Neural progenitor cell (in vitro differentiated cells): ENCODE measurements at regions not wholly inside any gene's neighbourhood (a gene's known extent, or its start where the extent isn't known, plus 50 kb on each side); places are given as distances from the start of the nearest gene placed in this dataset.

ENCODE experiments used
- DNase-seq: peaks from one replicate; pipeline ENCODE4 v3.0.0-alpha.2; 2016; ENCODE audit warnings: low spot score
- H2AFZ ChIP-seq: fragments of 200-600 bp; sonication (generic); replicated peaks from 2 replicates; pipeline ENCODE4 v1.6.1; 2016; ENCODE audit warnings: antibody characterized with exemption
- H3F3A ChIP-seq: fragments of 200-600 bp; sonication (generic); 2 replicates; pipeline ENCODE4 v1.6.1; 2016; ENCODE audit warnings: antibody characterized with exemption, low read depth
- H3K27ac ChIP-seq: fragments of 200-600 bp; sonication (generic); 2 replicates; pipeline ENCODE4 v1.5.1; 2016; ENCODE audit warnings: mild to moderate bottlenecking
- H3K27me3 ChIP-seq: fragments of 200-600 bp; sonication (generic); 2 replicates; pipeline ENCODE4 v1.6.1; 2016; ENCODE audit warnings: mild to moderate bottlenecking, moderate library complexity
- H3K36me3 ChIP-seq: fragments of 200-600 bp; sonication (generic); 2 replicates; pipeline ENCODE4 v1.5.1; 2016
- H3K4me1 ChIP-seq: fragments of 200-600 bp; sonication (generic); 2 replicates; pipeline ENCODE4 v1.6.1; 2016; ENCODE audit warnings: mixed run types
- H3K4me2 ChIP-seq: fragments of 200-600 bp; sonication (generic); 2 replicates; pipeline ENCODE4 v1.6.1; 2016
- H3K4me3 ChIP-seq: fragments of 200-600 bp; sonication (generic); 2 replicates; pipeline ENCODE4 v1.5.1; 2016
- H3K79me2 ChIP-seq: fragments of 200-600 bp; sonication (generic); 2 replicates; pipeline ENCODE4 v1.6.1; 2016; ENCODE audit warnings: low read depth
- H3K9ac ChIP-seq: fragments of 200-600 bp; sonication (generic); 2 replicates; pipeline ENCODE4 v1.6.1; 2016
- H3K9me3 ChIP-seq: fragments of 200-600 bp; sonication (generic); 2 replicates; pipeline ENCODE4 v1.5.1; 2016; ENCODE audit warnings: low read depth
- H4K20me1 ChIP-seq: fragments of 200-600 bp; sonication (generic); 2 replicates; pipeline ENCODE4 v1.6.1; 2016; ENCODE audit warnings: low read depth
- H3K27ac Mint-ChIP-seq: 3 replicates; pipeline ENCODE4 v1.8.0; 2021; ENCODE audit warnings: mixed read lengths
- H3K27me3 Mint-ChIP-seq: 2 replicates; pipeline ENCODE4 v1.8.0; 2022; ENCODE audit warnings: low read depth, mild to moderate bottlenecking, inconsistent platforms, moderate library complexity, mixed read lengths; ENCODE audit not compliant: insufficient read depth
- H3K36me3 Mint-ChIP-seq: 3 replicates; pipeline ENCODE4 v1.8.0; 2021; ENCODE audit warnings: mixed read lengths
- H3K4me1 Mint-ChIP-seq: 3 replicates; pipeline ENCODE4 v1.8.0; 2021; ENCODE audit warnings: mixed read lengths
- H3K4me3 Mint-ChIP-seq: 3 replicates; pipeline ENCODE4 v1.8.0; 2021; ENCODE audit warnings: mild to moderate bottlenecking, moderate library complexity, mixed read lengths
- H3K9me3 Mint-ChIP-seq: 3 replicates; pipeline ENCODE4 v1.8.0; 2020; ENCODE audit warnings: mixed read lengths
- EZH2 ChIP-seq: fragments of 200-600 bp; sonication (generic); IDR thresholded peaks from 2 replicates; pipeline ENCODE4 v1.6.1; 2017; ENCODE audit warnings: antibody characterized with exemption, mild to moderate bottlenecking, moderate library complexity
- EZH2phosphoT487 ChIP-seq: fragments of 200-600 bp; sonication (generic); IDR thresholded peaks from 2 replicates; pipeline ENCODE4 v1.6.1; 2017; ENCODE audit warnings: antibody characterized with exemption
- TF ChIP-seq, protein P1 (sequence below): fragments of 200-600 bp; sonication (generic); IDR thresholded peaks from 2 replicates; pipeline ENCODE4 v1.5.1; 2017; ENCODE audit warnings: antibody characterized with exemption, mild to moderate bottlenecking

DNA sequence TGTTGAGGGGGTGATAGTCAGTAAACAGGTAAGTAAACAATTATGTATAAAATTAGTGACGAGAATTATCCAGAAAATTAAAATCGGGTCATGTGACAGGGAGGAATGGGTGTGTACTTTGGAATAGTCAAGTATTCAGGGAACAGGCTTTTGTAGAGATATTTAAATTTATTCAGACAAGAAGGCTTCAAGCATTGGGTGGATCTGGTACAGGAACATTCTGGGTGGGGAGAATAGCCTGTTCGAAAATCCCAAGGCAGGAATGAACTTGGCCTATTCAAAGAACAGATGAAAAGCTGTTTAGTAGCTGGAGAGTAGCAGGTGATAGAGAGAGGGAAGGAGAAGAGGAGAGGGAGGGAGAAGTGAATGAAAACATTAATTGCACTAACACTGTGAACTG lies 448.9 kb upstream of the FZD8 start:
- no peak for DNase-seq
- Histone ChIP-seq H3K79me2 (no peaks in the 10 kb centered on the region), H3F3A (no peaks in the 10 kb centered on the region), H3K4me3 (no peak overlapping the region), H3K4me2 (no peak overlapping the region), H3K36me3 (no peaks in the 10 kb centered on the region), H3K4me1 (no peaks in the 10 kb centered on the region), H3K9ac (no peak overlapping the region), H3K9me3 (no peaks in the 10 kb centered on the region), H3K27ac (no peak overlapping the region), H3K27me3 (no peaks in the 10 kb centered on the region), H2AFZ (no peak overlapping the region), H4K20me1 (no peaks in the 10 kb centered on the region)
- no peak overlapping the region for H3K27ac Mint-ChIP-seq
- H3K27me3 Mint-ChIP-seq: peaks cover 2% of the 10 kb centered on the region
- H3K36me3 Mint-ChIP-seq: no peaks in the 10 kb centered on the region
- H3K4me3 Mint-ChIP-seq: no peak overlapping the region
- peaks cover 2% of the 10 kb centered on the region for H3K4me1 Mint-ChIP-seq
- H3K9me3 Mint-ChIP-seq: no peaks in the 10 kb centered on the region
- TF ChIP-seq, protein P1, sequence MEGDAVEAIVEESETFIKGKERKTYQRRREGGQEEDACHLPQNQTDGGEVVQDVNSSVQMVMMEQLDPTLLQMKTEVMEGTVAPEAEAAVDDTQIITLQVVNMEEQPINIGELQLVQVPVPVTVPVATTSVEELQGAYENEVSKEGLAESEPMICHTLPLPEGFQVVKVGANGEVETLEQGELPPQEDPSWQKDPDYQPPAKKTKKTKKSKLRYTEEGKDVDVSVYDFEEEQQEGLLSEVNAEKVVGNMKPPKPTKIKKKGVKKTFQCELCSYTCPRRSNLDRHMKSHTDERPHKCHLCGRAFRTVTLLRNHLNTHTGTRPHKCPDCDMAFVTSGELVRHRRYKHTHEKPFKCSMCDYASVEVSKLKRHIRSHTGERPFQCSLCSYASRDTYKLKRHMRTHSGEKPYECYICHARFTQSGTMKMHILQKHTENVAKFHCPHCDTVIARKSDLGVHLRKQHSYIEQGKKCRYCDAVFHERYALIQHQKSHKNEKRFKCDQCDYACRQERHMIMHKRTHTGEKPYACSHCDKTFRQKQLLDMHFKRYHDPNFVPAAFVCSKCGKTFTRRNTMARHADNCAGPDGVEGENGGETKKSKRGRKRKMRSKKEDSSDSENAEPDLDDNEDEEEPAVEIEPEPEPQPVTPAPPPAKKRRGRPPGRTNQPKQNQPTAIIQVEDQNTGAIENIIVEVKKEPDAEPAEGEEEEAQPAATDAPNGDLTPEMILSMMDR: no peak
- TF ChIP-seq EZH2 (no peak), EZH2phosphoT487 (no peak)

DNA sequence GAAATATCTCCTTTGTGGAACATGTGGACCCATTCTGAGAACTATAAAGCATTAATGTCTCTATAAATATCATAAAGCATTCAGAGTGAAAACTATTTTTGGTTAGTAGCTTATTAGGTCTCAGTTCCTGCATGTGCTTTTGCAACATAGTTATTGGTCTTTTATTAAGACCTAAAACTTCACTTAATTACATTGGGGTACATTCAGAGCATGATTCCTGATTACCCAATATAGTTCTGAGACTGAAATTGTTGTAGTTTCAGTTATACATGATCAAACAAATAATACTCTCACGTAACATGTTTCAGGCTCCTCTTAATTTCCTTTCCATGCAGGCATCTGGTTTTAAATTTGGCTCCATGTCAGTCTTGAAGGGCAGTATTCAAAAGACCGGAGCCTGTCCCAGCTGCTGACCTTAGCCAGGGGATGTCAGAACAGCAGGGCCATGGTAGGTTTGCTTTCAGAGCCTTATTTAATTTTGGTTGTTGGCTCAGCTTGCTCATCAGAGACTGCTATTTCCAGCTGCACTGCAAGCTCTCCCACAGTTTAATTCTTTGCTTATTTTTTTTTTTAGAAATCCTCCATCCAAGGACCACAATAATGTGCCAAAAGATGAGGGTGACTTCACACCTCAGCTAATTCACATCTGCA lies 447.8 kb upstream of the FZD8 start:
- peaks cover 2% of the 10 kb centered on the region for H3K27me3 Mint-ChIP-seq

DNA sequence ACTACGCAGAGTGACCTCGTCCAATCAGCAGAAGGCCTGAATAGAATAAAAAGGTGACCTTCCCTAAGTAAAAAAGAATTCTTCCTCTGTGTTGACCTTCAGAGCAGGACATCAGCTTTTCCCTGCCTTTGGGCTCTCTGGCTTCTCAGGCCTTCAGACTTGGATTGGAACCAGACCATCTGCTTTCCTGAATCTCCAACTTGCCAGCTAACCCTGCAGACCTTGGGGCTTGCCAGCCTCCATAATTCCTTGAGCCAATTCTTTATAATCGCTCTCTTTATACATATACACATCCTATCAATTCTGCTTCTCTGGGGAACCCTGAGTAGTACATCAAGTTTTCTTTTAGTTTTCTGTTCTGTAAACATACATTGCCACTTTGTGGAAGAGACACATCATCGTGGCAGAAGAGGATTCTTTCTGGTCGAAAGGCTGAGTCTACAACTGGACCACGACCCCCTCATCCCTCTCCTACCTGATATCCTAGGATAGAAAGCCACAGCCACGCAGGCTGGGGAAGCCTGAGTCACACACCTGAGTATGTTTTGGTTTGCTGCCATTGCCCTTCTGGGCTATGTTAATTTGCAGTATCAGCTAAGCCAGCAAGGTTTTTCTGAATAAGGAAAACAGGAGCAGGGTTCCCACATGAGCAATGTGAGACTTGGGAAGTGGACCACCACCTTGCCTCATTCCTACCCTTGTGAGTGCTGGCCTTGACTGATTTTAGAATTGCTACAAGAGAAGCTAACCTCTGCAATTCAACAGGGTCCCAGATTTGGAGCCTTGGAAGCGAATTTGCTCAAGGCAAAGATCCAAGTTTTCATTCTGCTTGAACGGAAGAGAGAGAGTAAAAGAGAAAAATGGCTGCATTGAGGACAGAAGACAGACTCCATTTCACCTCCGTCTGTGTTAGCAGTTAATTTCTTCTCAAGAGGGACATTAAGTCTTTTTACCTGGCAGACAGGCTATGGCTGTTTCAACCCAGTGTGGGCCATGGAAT lies 445.2 kb upstream of the FZD8 start:
- no peaks in the 10 kb centered on the region for H3F3A ChIP-seq
- no peaks in the 10 kb centered on the region for H3K79me2 ChIP-seq
- no peaks in the 10 kb centered on the region for H4K20me1 ChIP-seq
- peaks cover 2% of the 10 kb centered on the region for H3K4me1 Mint-ChIP-seq
- no peaks in the 10 kb centered on the region for H3K36me3 Mint-ChIP-seq
- no peak overlapping the region for H3K27ac ChIP-seq
- no peak overlapping the region for H3K27ac Mint-ChIP-seq
- H3K9me3 Mint-ChIP-seq: no peaks in the 10 kb centered on the region
- no peak overlapping the region for H3K9ac ChIP-seq
- H3K9me3 ChIP-seq: no peaks in the 10 kb centered on the region
- no peaks in the 10 kb centered on the region for H3K36me3 ChIP-seq
- no peak overlapping the region for H3K4me2 ChIP-seq
- DNase-seq: no peak
- H3K27me3 Mint-ChIP-seq: no peaks in the 10 kb centered on the region
- H3K4me3 Mint-ChIP-seq: no peak overlapping the region
- H3K4me3 ChIP-seq: no peak overlapping the region
- no peaks in the 10 kb centered on the region for H3K4me1 ChIP-seq
- no peak overlapping the region for H2AFZ ChIP-seq
- no peak for TF ChIP-seq EZH2
- TF ChIP-seq, protein P1: no peak
- TF ChIP-seq EZH2phosphoT487: no peak
- no peaks in the 10 kb centered on the region for H3K27me3 ChIP-seq

More for the DNA sequence above, 447.8 kb upstream of the FZD8 start:
- no peak overlapping the region for H3K4me2 ChIP-seq
- no peak overlapping the region for H3K9ac ChIP-seq
- no peak overlapping the region for H2AFZ ChIP-seq
- H3K27ac ChIP-seq: no peak overlapping the region
- H3K79me2 ChIP-seq: no peaks in the 10 kb centered on the region
- no peak for DNase-seq
- no peaks in the 10 kb centered on the region for H3K36me3 ChIP-seq
- TF ChIP-seq EZH2 (no peak), EZH2phosphoT487 (no peak)
- TF ChIP-seq, protein P1: no peak
- no peak overlapping the region for H3K4me3 ChIP-seq
- H3K36me3 Mint-ChIP-seq: no peaks in the 10 kb centered on the region
- H3F3A ChIP-seq: no peaks in the 10 kb centered on the region
- H3K27me3 ChIP-seq: no peaks in the 10 kb centered on the region
- H3K4me1 Mint-ChIP-seq: peaks cover 2% of the 10 kb centered on the region
- H3K4me1 ChIP-seq: no peaks in the 10 kb centered on the region
- H4K20me1 ChIP-seq: no peaks in the 10 kb centered on the region
- H3K4me3 Mint-ChIP-seq: no peak overlapping the region
- no peaks in the 10 kb centered on the region for H3K9me3 ChIP-seq
- no peaks in the 10 kb centered on the region for H3K9me3 Mint-ChIP-seq
- no peak overlapping the region for H3K27ac Mint-ChIP-seq
